ENCODE measurements at regions not wholly inside any gene's neighbourhood (a gene's known extent, or its start where the extent isn't known, plus 50 kb on each side); places are given as distances from the start of the nearest gene placed in this dataset.

DNA sequence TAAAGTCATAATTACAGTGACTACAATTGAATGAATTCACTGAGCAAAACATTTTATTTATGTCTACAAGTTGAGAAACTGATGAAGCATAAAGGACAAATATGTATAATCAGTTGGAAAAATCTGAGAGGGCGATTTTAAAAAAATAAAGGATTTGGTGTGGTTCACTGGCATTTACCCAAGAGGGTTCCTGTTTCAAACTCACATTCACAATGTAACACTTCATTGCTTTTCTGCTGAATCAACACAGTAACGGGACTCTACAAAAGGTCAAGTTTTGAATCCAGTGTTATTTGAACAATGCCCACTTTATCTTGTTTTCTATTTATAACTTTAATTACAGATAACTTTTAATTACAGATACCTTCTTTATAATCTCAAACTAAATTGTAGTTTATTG is 138.6 kb downstream of the NUDT12 start:
- TF ChIP-seq, protein P1, sequence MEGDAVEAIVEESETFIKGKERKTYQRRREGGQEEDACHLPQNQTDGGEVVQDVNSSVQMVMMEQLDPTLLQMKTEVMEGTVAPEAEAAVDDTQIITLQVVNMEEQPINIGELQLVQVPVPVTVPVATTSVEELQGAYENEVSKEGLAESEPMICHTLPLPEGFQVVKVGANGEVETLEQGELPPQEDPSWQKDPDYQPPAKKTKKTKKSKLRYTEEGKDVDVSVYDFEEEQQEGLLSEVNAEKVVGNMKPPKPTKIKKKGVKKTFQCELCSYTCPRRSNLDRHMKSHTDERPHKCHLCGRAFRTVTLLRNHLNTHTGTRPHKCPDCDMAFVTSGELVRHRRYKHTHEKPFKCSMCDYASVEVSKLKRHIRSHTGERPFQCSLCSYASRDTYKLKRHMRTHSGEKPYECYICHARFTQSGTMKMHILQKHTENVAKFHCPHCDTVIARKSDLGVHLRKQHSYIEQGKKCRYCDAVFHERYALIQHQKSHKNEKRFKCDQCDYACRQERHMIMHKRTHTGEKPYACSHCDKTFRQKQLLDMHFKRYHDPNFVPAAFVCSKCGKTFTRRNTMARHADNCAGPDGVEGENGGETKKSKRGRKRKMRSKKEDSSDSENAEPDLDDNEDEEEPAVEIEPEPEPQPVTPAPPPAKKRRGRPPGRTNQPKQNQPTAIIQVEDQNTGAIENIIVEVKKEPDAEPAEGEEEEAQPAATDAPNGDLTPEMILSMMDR (IDR thresholded peaks at IDR 0.05): no peak
- no peak for TF ChIP-seq POLR2A (IDR thresholded peaks at IDR 0.05)
- no peak for TF ChIP-seq POLR2AphosphoS5 (IDR thresholded peaks at IDR 0.05; ENCODE audit: insufficient read depth in 1 of 2, low read depth in 1 of 2)
